Aorta (tissue), 5 donors: ENCODE measurements at regions not wholly inside any gene's neighbourhood (a gene's known extent, or its start where the extent isn't known, plus 50 kb on each side); places are given as distances from the start of the nearest gene placed in this dataset.

ENCODE experiments used
- ATAC-seq: fragments of 200-7000 bp; cut with Tn5 transposase; one replicate; pipeline ENCODE4 v1.9.1; 2022; ENCODE audit warnings: moderate library complexity; ENCODE audit not compliant: low FRiP score
- DNase-seq, 2 donors: peaks; one replicate each; pipeline ENCODE4 v3.0.0-alpha.2; 2020
- H3K27ac ChIP-seq, 2 donors: one replicate each; pipeline ENCODE4 v1.5.1; 2013; ENCODE audit warnings: low read length in 2 of 2, mild to moderate bottlenecking in 2 of 2, moderate library complexity in 2 of 2, control low read depth in 1 of 2, inconsistent platforms in 1 of 2, low read depth in 1 of 2
- H3K27me3 ChIP-seq, 2 donors: one replicate each; pipeline ENCODE4 v1.6.1; 2013; ENCODE audit warnings: control low read depth in 1 of 2, low read length in 1 of 2, mild to moderate bottlenecking in 1 of 2, moderate library complexity in 1 of 2; ENCODE audit not compliant: insufficient read depth in 2 of 2, control insufficient read depth in 1 of 2
- H3K36me3 ChIP-seq, 2 donors: one replicate each; pipeline ENCODE4 v1.6.1; 2013; ENCODE audit warnings: control low read depth in 1 of 2, low read length in 1 of 2, mild to moderate bottlenecking in 1 of 2; ENCODE audit not compliant: insufficient read depth in 2 of 2, control insufficient read depth in 1 of 2
- H3K4me1 ChIP-seq, 2 donors: one replicate each; pipeline ENCODE4 v1.6.1; 2013; ENCODE audit warnings: low read length in 2 of 2, control low read depth in 1 of 2, mild to moderate bottlenecking in 1 of 2, moderate library complexity in 1 of 2; ENCODE audit not compliant: insufficient read depth in 2 of 2, control insufficient read depth in 1 of 2
- H3K4me3 ChIP-seq, 2 donors: one replicate each; pipeline ENCODE4 v1.5.1; 2013; ENCODE audit warnings: low read length in 2 of 2, control low read depth in 1 of 2, mild to moderate bottlenecking in 1 of 2
- H3K9me3 ChIP-seq: one replicate; pipeline ENCODE4 v1.6.1; 2013; ENCODE audit warnings: mild to moderate bottlenecking, low read length; ENCODE audit not compliant: control insufficient read depth
- WGBS, 2 donors: extraction: QIAGEN DNeasy Blood & Tissue Kit; methylation state at CpG; one replicate each; pipeline ENCODE4 v1.1.7; 2013; 5-methylcytosine and 5-hydroxymethylcytosine counted together
- intact Hi-C, 2 donors: fragments of 100-400 bp; cut with DNase I; formaldehyde crosslinking; loops; one replicate each; pipeline versions ENCODE4 v1.14.2 to v1.15.0; 2022
- donor health status: healthy with polysubstance abuse.
- donor health status: Bipolar disorder and iron deficiency.
- donor health status: DM: no; HTN: no; CAD: no.
- donor health status: DM: no; HTN: no; CAD: no.
- donor health status: DM: yes; HTN: yes; CAD: no.

GRCh38 chr12:126663304-126664094 lies 1598.3 kb downstream of the AACS start:
- H3K9me3 ChIP-seq: peaks cover 2% of the 10 kb centered on the region
- H3K4me1 ChIP-seq: no peaks in the 10 kb centered on the region
- H3K36me3 ChIP-seq: no peaks in the 10 kb centered on the region
- WGBS, 2 donors: 41 to 42% methylated on average over 6 of the region's 6 CpGs
- no peak overlapping the region for H3K27ac ChIP-seq
- H3K27me3 ChIP-seq: no peaks in the 10 kb centered on the region
- no peak overlapping the region for H3K4me3 ChIP-seq
- ATAC-seq: no peak
- intact Hi-C loops: no loop called here
- DNase-seq: no peak

- WGBS, 2 donors: 22 to 30% methylated on average over 4 of the region's 4 CpGs
- Histone ChIP-seq H3K27me3 (no peaks in the 10 kb centered on the region), H3K4me1 (no peaks in the 10 kb centered on the region), H3K36me3 (no peaks in the 10 kb centered on the region), H3K27ac (peak overlapping the region in 1 of 2 donors; percentile 11), H3K4me3 (no peak overlapping the region), H3K9me3 (peaks cover 3% of the 10 kb centered on the region)
- intact Hi-C loops: no loop called here
- DNase-seq (no peak), ATAC-seq (no peak)
Observed at GRCh38 chr12:126667339-126667738, 1599.6 kb upstream of the TMEM132C start.

- Histone ChIP-seq H3K36me3 (no peaks in the 10 kb centered on the region), H3K9me3 (peaks cover 1% of the 10 kb centered on the region), H3K4me3 (no peak overlapping the region), H3K27ac (no peak overlapping the region), H3K4me1 (no peaks in the 10 kb centered on the region), H3K27me3 (no peaks in the 10 kb centered on the region)
- 70 to 73% methylated on average over 1 of the region's 1 CpG for WGBS, 2 donors
- intact Hi-C loops: no loop called here
- DNase-seq (no peak), ATAC-seq (no peak)
Observed at GRCh38 chr12:126668538-126668937, 1598.4 kb upstream of the TMEM132C start.

GRCh38 chr12:126668961-126669360 lies 1598.0 kb upstream of the TMEM132C start:
- H3K27ac ChIP-seq: no peak overlapping the region
- no peak for ATAC-seq
- DNase-seq: no peak

GRCh38 chr12:126676434-126676833 lies 1590.5 kb upstream of the TMEM132C start:
- Histone ChIP-seq H3K27ac (no peak overlapping the region), H3K9me3 (no peaks in the 10 kb centered on the region), H3K36me3 (no peaks in the 10 kb centered on the region), H3K27me3 (no peaks in the 10 kb centered on the region), H3K4me1 (no peaks in the 10 kb centered on the region), H3K4me3 (no peak overlapping the region)
- no peak for ATAC-seq
- intact Hi-C loops: no loop called here
- DNase-seq: no peak

More at GRCh38 chr12:126668961-126669360, 1598.0 kb upstream of the TMEM132C start:
- no peaks in the 10 kb centered on the region for H3K4me1 ChIP-seq
- WGBS, 2 donors: 41 to 44% methylated on average over 2 of the region's 2 CpGs
- no peaks in the 10 kb centered on the region for H3K27me3 ChIP-seq
- H3K9me3 ChIP-seq: peaks cover 1% of the 10 kb centered on the region
- intact Hi-C loops: no loop called here
- H3K36me3 ChIP-seq: no peaks in the 10 kb centered on the region
- no peak overlapping the region for H3K4me3 ChIP-seq

GRCh38 chr12:126681676-126682075 lies 1585.3 kb upstream of the TMEM132C start:
- no peak overlapping the region for H3K27ac ChIP-seq
- no peaks in the 10 kb centered on the region for H3K27me3 ChIP-seq
- intact Hi-C loops: no loop called here
- WGBS, 2 donors: 65 to 80% methylated on average over 2 of the region's 2 CpGs
- DNase-seq (no peak), ATAC-seq (no peak)
- H3K36me3 ChIP-seq: no peaks in the 10 kb centered on the region
- H3K9me3 ChIP-seq: no peaks in the 10 kb centered on the region
- no peaks in the 10 kb centered on the region for H3K4me1 ChIP-seq
- H3K4me3 ChIP-seq: no peak overlapping the region

- Histone ChIP-seq H3K4me1 (no peaks in the 10 kb centered on the region), H3K27ac (no peak overlapping the region), H3K4me3 (no peak overlapping the region), H3K9me3 (peaks cover 3% of the 10 kb centered on the region), H3K36me3 (no peaks in the 10 kb centered on the region), H3K27me3 (no peaks in the 10 kb centered on the region)
- 78 to 87% methylated on average over 1 of the region's 1 CpG for WGBS, 2 donors
- DNase-seq (no peak), ATAC-seq (no peak)
- intact Hi-C loops: no loop called here
Observed at GRCh38 chr12:126684703-126685102, 1582.3 kb upstream of the TMEM132C start.

- Histone ChIP-seq H3K27ac (no peak overlapping the region), H3K9me3 (peaks cover 5% of the 10 kb centered on the region), H3K4me3 (no peak overlapping the region), H3K4me1 (no peaks in the 10 kb centered on the region), H3K27me3 (no peaks in the 10 kb centered on the region), H3K36me3 (no peaks in the 10 kb centered on the region)
- ATAC-seq (no peak), DNase-seq (no peak)
- intact Hi-C loops: no loop called here
- WGBS, 2 donors: 16 to 63% methylated on average over 1 of the region's 1 CpG
Observed at GRCh38 chr12:126685636-126686035, 1581.3 kb upstream of the TMEM132C start.

GRCh38 chr12:126688556-126688955 lies 1578.4 kb upstream of the TMEM132C start:
- intact Hi-C loops: no loop called here
- Histone ChIP-seq H3K27me3 (no peaks in the 10 kb centered on the region), H3K4me1 (no peaks in the 10 kb centered on the region), H3K36me3 (no peaks in the 10 kb centered on the region), H3K9me3 (peaks cover 5% of the 10 kb centered on the region), H3K4me3 (no peak overlapping the region), H3K27ac (no peak overlapping the region)
- ATAC-seq: no peak
- WGBS, 2 donors: 86 to 91% methylated on average over 4 of the region's 4 CpGs
- no peak for DNase-seq
